Psoas muscle (tissue), 7 donors: ENCODE measurements at regions not wholly inside any gene's neighbourhood (a gene's known extent, or its start where the extent isn't known, plus 50 kb on each side); places are given as distances from the start of the nearest gene placed in this dataset.

Experiments used
- ATAC-seq, 4 donors: fragments of 200-7000 bp; cut with Tn5 transposase; one replicate each; pipeline ENCODE4 v1.9.1; 2020; ENCODE audit warnings: moderate library complexity in 3 of 4, mild to moderate bottlenecking in 2 of 4
- DNase-seq, 2 donors: peaks; one replicate each; pipeline ENCODE4 v3.0.0-alpha.2; 2020
- H3K27ac ChIP-seq: fragments of 200-600 bp; one replicate; pipeline ENCODE4 v1.8.0; 2022
- H3K27me3 ChIP-seq, 3 donors: fragments of 200-600 bp in 1 of 3; one replicate each; pipeline versions ENCODE4 v1.6.1 to v1.8.0; 2013 to 2022; ENCODE audit warnings: low read length in 2 of 3, mild to moderate bottlenecking in 2 of 3, moderate library complexity in 1 of 3; ENCODE audit not compliant: insufficient read depth in 3 of 3
- H3K36me3 ChIP-seq, 2 donors: fragments of 200-600 bp in 1 of 2; one replicate each; pipeline versions ENCODE4 v1.6.1 to v1.8.0; 2013 to 2022; ENCODE audit warnings: low read depth in 1 of 2, mild to moderate bottlenecking in 1 of 2, moderate library complexity in 1 of 2; ENCODE audit not compliant: insufficient read depth in 1 of 2
- H3K4me1 ChIP-seq: fragments of 200-600 bp; one replicate; pipeline ENCODE4 v1.8.0; 2022
- H3K4me3 ChIP-seq: fragments of 200-600 bp; one replicate; pipeline ENCODE4 v1.8.0; 2022; ENCODE audit warnings: mild to moderate bottlenecking
- H3K9me3 ChIP-seq: fragments of 200-600 bp; one replicate; pipeline ENCODE4 v1.8.0; 2022
- CTCF ChIP-seq: fragments of 200-600 bp; IDR thresholded peaks from one replicate; pipeline ENCODE4 v1.8.0; 2022; ENCODE audit warnings: antibody characterized with exemption
- WGBS, 3 donors: extraction: QIAGEN DNeasy Blood & Tissue Kit; methylation state at CpG; one replicate each; pipeline versions ENCODE4 v1.1.6 to v1.1.7; 2013; 5-methylcytosine and 5-hydroxymethylcytosine counted together
- intact Hi-C, 2 donors: fragments of 100-400 bp; cut with DNase I; formaldehyde crosslinking; loops; one replicate each; pipeline versions ENCODE4 v1.11.0 to v1.14.2; 2022
- donor health status: healthy with polysubstance abuse.
- donor health status: DM: no; HTN: no; CAD: no; lungs with moderate emphysema.
- donor health status: Bipolar disorder and iron deficiency.
- donor health status: healthy.
- donor health status: DM: yes; HTN: yes; CAD: no.
- donor health status: DM: no; HTN: no; CAD: no.
- donor health status: DM: yes; HTN: yes; CAD: no.

DNA sequence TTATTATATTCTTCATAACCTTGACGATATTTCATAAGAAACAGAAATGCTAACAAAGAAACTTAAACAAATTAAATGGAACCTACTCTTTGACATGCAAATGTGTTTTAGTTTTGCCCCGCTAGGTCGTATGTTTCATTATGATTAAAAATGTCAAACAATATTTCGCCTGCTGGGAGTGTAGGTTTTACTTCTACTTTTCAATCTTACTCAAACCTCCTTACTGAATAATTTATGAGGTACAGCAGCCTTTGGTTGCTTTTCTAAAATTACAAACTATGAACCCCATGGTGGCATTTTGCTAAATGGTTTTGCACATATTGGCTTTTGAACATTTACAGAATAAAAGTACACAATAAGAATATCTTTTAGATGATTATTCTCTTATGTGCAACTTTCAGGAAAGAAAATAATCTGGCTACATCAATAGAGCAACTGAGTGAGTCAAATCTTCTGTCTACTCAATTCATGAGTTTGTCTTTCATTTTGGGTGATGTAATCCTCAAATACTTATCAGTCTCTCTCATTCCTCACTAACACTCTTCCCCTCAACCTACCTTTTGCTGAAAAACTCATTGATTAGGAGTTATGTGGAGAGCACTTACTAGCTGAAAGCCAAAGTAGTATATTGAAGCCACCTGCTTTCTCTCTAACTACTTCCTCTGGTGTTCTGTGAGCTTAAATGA is 1226.4 kb downstream of the XPNPEP1 start:
- intact Hi-C loops: no loop called here
- Histone ChIP-seq H3K27me3 (no peaks in the 10 kb centered on the region), H3K4me1 (no peaks in the 10 kb centered on the region), H3K27ac (no peak overlapping the region), H3K4me3 (no peak overlapping the region), H3K9me3 (no peaks in the 10 kb centered on the region), H3K36me3 (no peaks in the 10 kb centered on the region)
- WGBS, 3 donors: 82 to 85% (median 83%) methylated on average over 4 of the region's 4 CpGs
- ATAC-seq (no peak), DNase-seq (no peak)
- TF ChIP-seq CTCF: no peak

DNA sequence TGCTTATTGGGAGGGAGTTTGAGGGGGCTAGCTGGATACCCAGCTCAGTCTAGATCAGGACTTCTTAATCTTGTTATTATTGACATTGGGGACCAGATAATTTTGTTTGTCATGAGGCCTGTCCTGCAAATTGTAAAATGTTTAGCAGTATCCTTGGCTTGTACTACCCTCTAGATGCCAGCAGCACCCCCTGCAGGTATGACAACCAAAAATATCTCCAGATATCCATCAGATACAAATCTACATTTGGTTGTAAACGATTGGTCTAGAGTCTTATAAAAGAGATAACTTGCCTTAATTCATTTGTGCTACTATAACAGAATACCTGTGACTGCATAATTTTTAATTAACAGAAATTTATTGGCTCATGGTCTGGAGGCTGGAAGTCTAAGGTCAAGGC is 1232.2 kb downstream of the XPNPEP1 start:
- no peak for ATAC-seq
- no peak for TF ChIP-seq CTCF
- intact Hi-C loops: no loop called here
- Histone ChIP-seq H3K27me3 (no peaks in the 10 kb centered on the region), H3K4me1 (no peaks in the 10 kb centered on the region), H3K36me3 (no peaks in the 10 kb centered on the region), H3K4me3 (no peak overlapping the region), H3K9me3 (no peaks in the 10 kb centered on the region), H3K27ac (no peak overlapping the region)
- DNase-seq: no peak
- 62 to 69% (median 63%) methylated on average over 1 of the region's 1 CpG for WGBS, 3 donors

GRCh38 chr10:108690530-108690929 is 1232.8 kb downstream of the XPNPEP1 start:
- DNase-seq (no peak), ATAC-seq (no peak)
- no peaks in the 10 kb centered on the region for H3K4me1 ChIP-seq
- WGBS, 3 donors: 78 to 88% (median 79%) methylated on average over 6 of the region's 6 CpGs
- no peaks in the 10 kb centered on the region for H3K9me3 ChIP-seq
- no peak for TF ChIP-seq CTCF
- no peak overlapping the region for H3K27ac ChIP-seq
- no peak overlapping the region for H3K4me3 ChIP-seq
- intact Hi-C loops: no loop called here
- H3K36me3 ChIP-seq: no peaks in the 10 kb centered on the region
- H3K27me3 ChIP-seq: no peaks in the 10 kb centered on the region

DNA sequence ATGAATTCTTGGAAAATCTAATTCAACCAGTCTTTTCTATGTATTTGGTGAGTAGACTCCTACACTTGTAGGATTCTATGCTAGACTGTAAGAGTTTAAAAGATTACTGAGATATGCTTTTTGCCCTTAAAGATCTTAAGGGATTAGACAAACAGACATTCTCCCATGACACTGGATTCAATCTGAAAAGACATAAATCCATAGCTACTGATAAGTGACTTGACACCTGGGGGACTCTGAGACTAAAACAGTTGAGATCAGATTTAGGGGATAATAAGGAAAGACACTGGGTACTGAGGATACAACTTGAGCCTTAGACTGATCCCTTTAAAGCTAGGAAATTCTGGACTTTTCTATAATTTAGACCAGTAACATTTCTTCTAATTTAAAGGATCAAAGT is 1233.4 kb downstream of the XPNPEP1 start:
- DNase-seq (no peak), ATAC-seq (no peak)
- intact Hi-C loops: no loop called here
- Histone ChIP-seq H3K4me1 (no peaks in the 10 kb centered on the region), H3K9me3 (no peaks in the 10 kb centered on the region), H3K36me3 (no peaks in the 10 kb centered on the region), H3K27me3 (no peaks in the 10 kb centered on the region), H3K27ac (no peak overlapping the region), H3K4me3 (no peak overlapping the region)
- TF ChIP-seq CTCF: no peak

- no peak for TF ChIP-seq CTCF
- H3K27ac ChIP-seq: no peak overlapping the region
- 70 to 80% (median 71%) methylated on average over 2 of the region's 2 CpGs for WGBS, 3 donors
- H3K27me3 ChIP-seq: no peaks in the 10 kb centered on the region
- H3K9me3 ChIP-seq: no peaks in the 10 kb centered on the region
- H3K4me3 ChIP-seq: no peak overlapping the region
- intact Hi-C loops: no loop called here
- no peak for DNase-seq
- ATAC-seq: no peak
- no peaks in the 10 kb centered on the region for H3K36me3 ChIP-seq
- no peaks in the 10 kb centered on the region for H3K4me1 ChIP-seq
Observed at GRCh38 chr10:108688314-108688713, 1235.0 kb downstream of the XPNPEP1 start.
